Stimulated activated naive CD4-positive, alpha-beta T cell (primary cell): ENCODE measurements at regions not wholly inside any gene's neighbourhood (a gene's known extent, or its start where the extent isn't known, plus 50 kb on each side); places are given as distances from the start of the nearest gene placed in this dataset.

Experiments
- DNase-seq, 6 experiments: peaks; one replicate each; lab custom pipeline; 2025; lab: John Stamatoyannopoulos, UW

DNA sequence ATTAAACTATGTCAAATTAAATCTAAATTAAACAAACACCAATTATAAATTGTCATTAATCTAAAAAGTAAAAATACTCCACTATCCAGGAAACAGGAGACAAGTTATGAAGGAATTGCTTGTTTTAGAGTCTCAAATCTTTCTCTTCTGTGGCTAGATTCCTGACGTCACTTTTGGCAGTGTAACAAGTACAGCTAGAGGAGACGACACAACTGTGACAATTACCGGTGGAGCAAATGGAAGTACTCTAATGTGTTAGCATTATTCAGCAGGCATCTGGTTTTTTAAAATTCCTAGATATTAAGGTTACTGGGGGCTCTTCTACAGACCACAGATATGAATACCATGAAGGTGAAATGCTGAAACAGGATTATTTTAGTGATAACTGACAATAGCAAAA, 1042.7 kb downstream of the EPHA7 start:
- DNase-seq: no peak

DNA sequence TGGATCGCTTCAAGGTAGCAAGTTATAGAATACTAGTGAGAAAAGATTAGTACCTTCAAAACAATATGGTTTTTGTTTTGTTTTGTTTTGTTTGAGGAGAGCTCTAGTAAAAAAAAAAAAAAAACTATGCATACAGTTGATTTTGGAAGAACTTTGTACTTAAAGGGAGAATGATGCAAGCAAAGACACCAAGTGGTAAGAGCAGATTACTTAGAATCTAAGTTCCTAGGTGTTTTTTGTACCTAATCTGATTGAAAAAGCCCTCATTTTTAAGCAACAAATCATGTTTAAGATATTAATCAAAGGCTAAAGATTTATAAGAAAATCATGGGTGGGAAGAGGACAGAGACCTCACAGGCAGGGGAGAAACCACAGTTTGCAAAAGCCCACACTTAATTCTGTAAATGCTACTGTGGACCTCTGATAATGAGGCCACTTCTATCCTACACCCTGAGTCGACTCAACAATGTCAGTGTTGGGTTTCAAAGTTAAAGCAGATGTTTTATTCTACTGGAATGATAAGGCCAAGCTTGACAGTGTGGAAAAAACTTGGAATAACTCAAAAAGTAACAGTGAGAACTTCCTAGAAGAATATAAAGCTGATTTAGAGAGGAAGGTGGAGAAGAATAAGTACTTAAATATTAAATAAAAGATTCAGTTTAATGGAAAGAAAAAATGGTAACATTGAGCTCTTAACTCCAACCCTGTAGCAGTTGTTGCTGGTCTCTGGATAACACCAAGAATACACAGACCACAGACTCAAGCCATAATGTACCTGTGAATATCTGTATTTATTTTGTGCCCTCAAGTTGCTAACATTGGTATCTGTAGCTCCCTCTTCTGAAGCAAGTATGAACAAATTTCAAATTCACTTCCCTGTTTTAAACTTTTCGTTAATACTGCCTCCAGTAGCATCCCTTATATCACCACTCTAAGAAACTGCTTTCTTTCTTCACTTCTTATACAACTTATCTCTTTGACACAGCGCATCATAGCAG, 1047.8 kb downstream of the EPHA7 start:
- no peak for DNase-seq

GRCh38 chr6:92369309-92369708, 1050.0 kb downstream of the EPHA7 start:
- DNase-seq: no peak

GRCh38 chr6:92364948-92365541, 1054.3 kb downstream of the EPHA7 start:
- no peak for DNase-seq

GRCh38 chr6:92363111-92363510, 1056.2 kb downstream of the EPHA7 start:
- no peak for DNase-seq

- no peak for DNase-seq
These were observed 1057.0 kb downstream of the EPHA7 start for GRCh38 chr6:92362404-92362803.

GRCh38 chr6:92361990-92362389, 1057.4 kb downstream of the EPHA7 start:
- no peak for DNase-seq

GRCh38 chr6:92354270-92354829, 1065.0 kb downstream of the EPHA7 start:
- DNase-seq: no peak

GRCh38 chr6:92352130-92352529, 1067.2 kb downstream of the EPHA7 start:
- no peak for DNase-seq

GRCh38 chr6:92341201-92341600, 1078.2 kb downstream of the EPHA7 start:
- DNase-seq: no peak

- DNase-seq: no peak
These were observed 1079.3 kb downstream of the EPHA7 start for GRCh38 chr6:92339936-92340640.

DNA sequence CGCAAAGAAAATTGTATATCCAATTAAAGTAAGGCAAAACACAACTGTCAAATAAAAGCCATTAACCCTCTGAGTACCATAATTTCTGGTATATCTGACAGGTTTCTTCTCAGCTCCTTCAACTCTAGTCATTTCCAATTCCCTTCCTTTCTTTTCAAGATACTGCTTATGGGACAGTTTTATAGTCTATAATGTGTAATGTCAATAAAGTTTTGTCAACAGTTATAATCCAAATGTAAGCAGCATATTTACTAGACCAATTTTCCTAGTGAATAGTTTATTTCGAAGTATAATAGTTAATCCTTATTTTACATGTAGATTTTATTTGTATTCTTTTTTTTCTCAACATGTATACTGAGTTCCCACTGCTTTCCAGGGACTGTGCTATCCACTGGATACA, 1081.8 kb downstream of the EPHA7 start:
- DNase-seq: no peak

- DNase-seq: no peak
These were observed 1090.0 kb downstream of the EPHA7 start for GRCh38 chr6:92329208-92329847.

GRCh38 chr6:92315312-92315711, 1104.0 kb downstream of the EPHA7 start:
- DNase-seq: no peak

- DNase-seq: no peak
These were observed 1122.3 kb downstream of the EPHA7 start for GRCh38 chr6:92297101-92297500.

DNA sequence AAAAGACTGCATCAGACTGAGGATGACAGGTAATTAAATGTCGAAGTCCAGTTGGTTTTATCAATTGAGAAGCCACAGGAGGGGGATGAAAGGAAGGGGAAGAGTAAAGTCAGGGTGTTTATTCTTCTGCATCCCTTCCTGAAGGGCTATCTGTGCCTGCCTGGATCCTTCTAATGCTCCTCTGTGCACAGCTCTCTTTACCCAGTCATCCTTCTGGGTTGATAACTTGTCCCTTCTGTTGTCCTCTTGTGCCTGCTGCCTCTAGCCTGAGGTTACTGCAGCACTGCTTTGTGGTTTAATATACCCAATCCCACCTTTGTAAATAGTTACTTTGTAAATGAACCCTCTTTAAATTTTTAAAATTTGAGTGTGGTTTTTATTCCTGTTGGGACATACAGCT, 1127.3 kb downstream of the EPHA7 start:
- DNase-seq: no peak

DNA sequence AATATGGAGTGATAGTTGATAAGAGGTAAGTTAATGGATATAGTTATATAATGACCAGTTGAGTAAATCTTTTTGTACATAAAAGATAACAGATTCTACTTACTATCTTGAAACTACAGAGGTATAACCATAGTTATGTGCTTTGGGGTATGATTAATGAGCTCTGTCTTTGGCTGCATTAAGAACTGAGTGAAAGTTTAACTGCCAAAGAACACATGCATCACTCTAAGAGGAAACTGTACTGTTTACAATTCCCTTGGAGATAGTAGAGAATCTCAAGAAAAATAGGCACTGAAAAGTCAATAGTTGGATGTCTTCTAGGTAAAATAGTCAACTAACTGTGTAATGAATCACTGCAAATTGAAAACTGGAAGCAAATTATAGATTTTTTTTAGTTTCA, 1129.5 kb downstream of the EPHA7 start:
- no peak for DNase-seq

- DNase-seq: no peak
These were observed 1137.7 kb downstream of the EPHA7 start for GRCh38 chr6:92281571-92282076.

- DNase-seq: no peak
These were observed 1144.2 kb downstream of the EPHA7 start for GRCh38 chr6:92275150-92275549.

DNA sequence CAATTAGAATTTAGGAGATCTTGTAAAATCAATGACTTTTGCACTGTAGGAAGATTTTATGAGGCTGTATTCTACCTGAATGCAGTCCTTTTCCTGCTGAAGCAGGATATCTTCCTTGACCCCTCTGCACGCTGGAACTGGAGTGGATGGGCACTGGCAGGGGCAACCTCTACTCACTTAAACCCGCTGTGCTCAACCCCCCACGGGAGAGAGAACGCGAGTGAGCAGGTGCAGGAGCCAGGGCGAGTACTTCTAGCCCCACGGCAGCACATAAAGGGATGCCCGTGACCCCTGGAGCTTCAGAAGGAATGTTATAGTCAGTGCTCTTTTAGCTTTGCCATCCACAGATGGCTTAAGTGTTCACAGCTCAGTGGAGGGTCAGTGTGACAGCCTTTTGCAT, 1144.8 kb downstream of the EPHA7 start:
- no peak for DNase-seq

- no peak for DNase-seq
These were observed 1145.7 kb downstream of the EPHA7 start for GRCh38 chr6:92273694-92274093.

GRCh38 chr6:92271091-92271490, 1148.3 kb downstream of the EPHA7 start:
- no peak for DNase-seq
